NCI-H2227 treated with DMSO at 0.1 percent for 48 hours (cell line): ENCODE measurements at regions not wholly inside any gene's neighbourhood (a gene's known extent, or its start where the extent isn't known, plus 50 kb on each side); places are given as distances from the start of the nearest gene placed in this dataset.

Experiments
- DNase-seq: peaks from one replicate; lab custom pipeline; 2025; lab: John Stamatoyannopoulos, UW

- DNase-seq: no peak
These were observed 54.8 kb downstream of the RTP5 start for GRCh38 chr2:241924069-241924908.

GRCh38 chr2:241924909-241925250, 55.4 kb downstream of the RTP5 start:
- DNase-seq: no peak

- no peak for DNase-seq
These were observed 55.7 kb downstream of the RTP5 start for GRCh38 chr2:241925277-241925676.

GRCh38 chr2:241925821-241926441, 56.4 kb downstream of the RTP5 start:
- no peak for DNase-seq

GRCh38 chr2:241926541-241927311, 57.2 kb downstream of the RTP5 start:
- DNase-seq: no peak

GRCh38 chr2:241929551-241930490, 60.3 kb downstream of the RTP5 start:
- DNase-seq: no peak

- DNase-seq: no peak
These were observed 61.8 kb downstream of the RTP5 start for GRCh38 chr2:241931084-241931975.

GRCh38 chr2:241931976-241932898, 62.7 kb downstream of the RTP5 start:
- no peak for DNase-seq

- DNase-seq: no peak
These were observed 63.3 kb downstream of the RTP5 start for GRCh38 chr2:241932899-241933178.

GRCh38 chr2:241933179-241933911, 63.8 kb downstream of the RTP5 start:
- DNase-seq: no peak

GRCh38 chr2:241935314-241935713, 65.8 kb downstream of the RTP5 start:
- DNase-seq: no peak

- no peak for DNase-seq
These were observed 66.2 kb downstream of the RTP5 start for GRCh38 chr2:241935774-241936173.

GRCh38 chr2:241936457-241937133, 67.1 kb downstream of the RTP5 start:
- DNase-seq: no peak

- no peak for DNase-seq
These were observed 67.8 kb downstream of the RTP5 start for GRCh38 chr2:241937297-241937696.

GRCh38 chr2:241939541-241939940, 70.0 kb downstream of the RTP5 start:
- no peak for DNase-seq

- DNase-seq: no peak
These were observed 70.8 kb downstream of the RTP5 start for GRCh38 chr2:241940329-241940728.

GRCh38 chr2:241941691-241942301, 72.3 kb downstream of the RTP5 start:
- DNase-seq: no peak
